Renal cortical epithelial cell (primary cell): ENCODE measurements at regions not wholly inside any gene's neighbourhood (a gene's known extent, or its start where the extent isn't known, plus 50 kb on each side); places are given as distances from the start of the nearest gene placed in this dataset.
"Not testable (repeated sequence)": the region's sequence is repeated elsewhere in the genome, so short reads cannot be mapped to it uniquely, and the experiment has no call there.

Source experiments
- DNase-seq: peaks from one replicate; pipeline ENCODE4 v3.0.0-alpha.2; 2011; ENCODE audit warnings: low read depth

DNA sequence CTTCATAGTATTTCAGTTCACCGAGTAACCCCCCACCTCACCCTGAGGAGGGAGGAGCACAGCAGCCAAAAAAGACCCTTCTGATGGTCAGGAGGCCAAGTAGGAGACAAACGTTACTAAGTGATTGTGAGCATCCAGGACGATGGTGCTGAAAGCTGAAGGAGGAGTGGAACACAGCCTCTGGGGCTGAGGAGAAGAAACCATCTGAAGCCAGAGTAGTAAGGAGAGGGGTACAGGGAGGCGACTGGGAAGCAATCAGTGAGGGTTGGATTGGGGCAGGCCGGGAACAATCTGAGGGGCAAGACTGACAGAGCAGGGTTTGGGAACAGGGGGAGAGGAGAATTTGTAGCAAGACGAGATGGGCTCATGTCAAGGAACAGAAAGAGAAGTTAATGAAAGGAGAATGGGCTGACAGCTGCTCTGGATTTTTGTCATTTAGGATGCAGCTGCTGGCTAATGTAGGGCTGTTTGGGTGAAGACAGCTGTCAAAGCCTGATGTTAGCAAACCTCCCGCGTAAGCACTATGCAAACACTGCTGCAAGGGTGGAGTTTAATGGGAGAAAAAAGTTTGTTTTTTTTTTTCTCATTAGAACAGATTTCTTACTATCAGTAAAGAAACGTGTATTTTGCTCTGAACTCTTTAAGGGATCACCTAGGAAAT, 622.2 kb downstream of the EDEM1 start:
- no peak for DNase-seq

DNA sequence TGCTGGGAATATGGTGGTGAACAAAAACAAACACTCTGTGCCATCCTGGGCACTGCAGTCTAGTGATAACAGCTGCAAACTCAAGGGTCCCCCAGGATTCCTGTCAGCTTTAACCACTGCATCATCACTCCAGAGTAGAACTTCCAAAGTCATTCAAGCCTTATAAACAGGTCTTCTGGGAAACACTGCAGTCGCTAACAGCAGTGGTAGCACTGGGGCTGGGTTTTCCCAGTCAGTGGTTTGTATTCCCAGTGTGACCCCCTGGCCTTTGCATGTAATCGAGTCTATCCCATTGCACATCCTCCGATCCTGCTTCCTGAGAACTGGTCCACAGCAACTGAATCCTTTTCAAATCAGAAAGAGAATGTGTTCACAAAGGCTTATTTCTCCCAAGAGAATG, 623.5 kb downstream of the EDEM1 start:
- DNase-seq, result no peak

- DNase-seq, result no peak
Measured at GRCh38 chr3:5813521-5813920, 626.0 kb downstream of the EDEM1 start.

DNA sequence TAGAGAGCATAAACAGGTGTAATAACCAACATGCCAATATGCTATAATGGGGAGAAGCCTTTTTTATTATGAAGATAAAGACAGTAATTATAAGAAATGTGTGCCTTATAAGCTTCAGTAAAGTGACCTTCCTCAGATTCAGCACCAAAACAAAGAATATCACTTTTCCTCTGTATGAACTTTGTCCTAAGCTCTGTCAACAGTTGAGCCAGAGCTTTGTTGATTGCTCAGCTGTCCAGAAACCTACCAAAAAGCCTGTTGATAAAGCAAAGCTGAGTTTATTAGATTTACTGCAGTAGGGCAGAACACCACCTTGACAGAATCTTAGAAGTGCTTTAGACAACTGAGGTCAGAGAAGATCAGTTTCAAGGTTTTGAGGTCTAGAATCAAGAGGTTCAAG, 635.3 kb downstream of the EDEM1 start:
- no peak for DNase-seq

GRCh38 chr3:5826467-5826866, 639.0 kb downstream of the EDEM1 start:
- no peak for DNase-seq

GRCh38 chr3:5828251-5828650, 640.7 kb downstream of the EDEM1 start:
- DNase-seq, result no peak

GRCh38 chr3:5840056-5840455, 652.5 kb downstream of the EDEM1 start:
- DNase-seq, result peak; percentile 58

GRCh38 chr3:5841599-5841998, 654.1 kb downstream of the EDEM1 start:
- DNase-seq, result no peak

- no peak for DNase-seq
Measured at GRCh38 chr3:5846261-5846660, 658.8 kb downstream of the EDEM1 start.

GRCh38 chr3:5861151-5861550, 673.6 kb downstream of the EDEM1 start:
- no peak for DNase-seq

DNA sequence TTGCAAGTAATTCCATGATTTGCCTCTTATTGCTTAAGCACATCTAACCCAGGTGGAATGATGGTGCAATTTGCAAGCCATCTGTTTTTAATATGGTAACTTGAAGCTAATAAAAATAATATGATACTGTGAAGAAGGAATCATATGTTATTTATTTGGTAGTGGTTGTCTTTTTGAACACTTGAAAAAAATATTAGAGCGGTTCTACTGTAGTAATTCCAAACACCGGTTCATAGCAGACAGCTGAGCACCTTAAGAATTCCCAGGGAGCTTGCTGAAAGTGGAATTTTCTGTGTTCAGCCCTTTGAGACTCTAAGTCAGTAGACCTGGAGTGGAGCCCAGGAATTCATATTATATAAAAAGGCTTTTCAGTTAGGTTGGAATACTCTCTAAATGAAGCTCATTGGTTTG, 687.4 kb downstream of the EDEM1 start:
- no peak for DNase-seq

DNA sequence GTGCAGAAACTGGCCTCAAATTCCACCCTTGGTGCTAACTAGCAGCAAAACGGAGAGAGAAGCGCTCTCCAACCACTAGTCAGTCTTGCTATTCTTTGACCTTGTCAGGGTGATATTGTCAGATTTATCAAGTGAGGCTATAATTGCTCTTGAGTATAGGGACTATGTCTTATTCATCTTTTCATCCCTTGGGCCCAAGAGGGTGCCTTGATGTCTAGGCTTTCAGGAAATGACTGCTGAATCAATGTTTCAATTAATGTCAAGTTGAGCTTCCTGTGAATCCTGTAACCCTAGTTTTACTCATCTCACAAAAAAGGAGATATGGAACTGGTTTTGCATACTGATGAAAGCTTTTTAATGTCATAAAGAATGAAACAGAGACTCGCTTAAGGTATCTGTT, 701.3 kb downstream of the EDEM1 start:
- DNase-seq, result no peak

DNA sequence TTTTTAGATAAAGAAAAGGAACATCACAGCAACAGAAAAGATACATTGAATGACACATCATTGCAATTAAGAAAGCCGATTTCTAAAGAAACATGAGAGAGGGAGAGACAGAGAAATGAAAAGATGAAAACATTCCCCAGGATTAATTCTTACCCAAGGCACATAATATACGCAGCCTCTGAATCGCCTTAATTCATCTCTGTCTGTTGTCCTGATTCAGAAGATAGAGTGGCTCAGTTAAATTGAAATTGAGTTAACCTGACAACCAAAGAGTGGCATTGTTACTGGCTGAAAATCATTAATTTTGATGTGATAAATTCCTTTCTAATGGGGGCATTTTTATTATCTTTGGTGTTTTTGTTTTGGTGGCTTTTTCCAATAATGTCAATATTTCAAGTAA, 701.9 kb downstream of the EDEM1 start:
- no peak for DNase-seq

GRCh38 chr3:5891711-5892110, 704.2 kb downstream of the EDEM1 start:
- DNase-seq, result no peak

- DNase-seq, result no peak
Measured at GRCh38 chr3:5898106-5898505, 710.6 kb downstream of the EDEM1 start.

- no peak for DNase-seq
Measured at GRCh38 chr3:5899014-5899761, 711.7 kb downstream of the EDEM1 start.

DNA sequence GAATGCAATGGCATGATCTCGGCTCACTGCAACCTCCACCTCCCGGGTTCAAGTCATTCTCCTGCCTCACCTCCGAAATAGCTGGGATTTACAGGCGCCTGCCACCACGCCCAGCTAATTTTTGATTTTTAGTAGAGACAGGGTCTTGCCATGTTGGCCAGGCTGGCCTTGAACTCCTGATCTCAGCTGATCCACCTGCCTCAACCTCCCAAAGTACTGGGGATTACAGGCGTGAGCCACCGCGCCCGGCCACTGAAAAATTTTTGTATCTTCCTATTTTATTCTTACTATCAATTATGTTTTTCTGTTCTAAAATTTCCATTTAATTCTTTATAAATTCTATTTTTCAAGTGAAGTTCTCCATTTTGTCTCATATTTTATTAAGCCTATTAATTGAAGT, 730.4 kb downstream of the EDEM1 start:
- DNase-seq, result no peak

- DNase-seq, result no peak
Measured at GRCh38 chr3:5918626-5919025, 731.1 kb downstream of the EDEM1 start.

DNA sequence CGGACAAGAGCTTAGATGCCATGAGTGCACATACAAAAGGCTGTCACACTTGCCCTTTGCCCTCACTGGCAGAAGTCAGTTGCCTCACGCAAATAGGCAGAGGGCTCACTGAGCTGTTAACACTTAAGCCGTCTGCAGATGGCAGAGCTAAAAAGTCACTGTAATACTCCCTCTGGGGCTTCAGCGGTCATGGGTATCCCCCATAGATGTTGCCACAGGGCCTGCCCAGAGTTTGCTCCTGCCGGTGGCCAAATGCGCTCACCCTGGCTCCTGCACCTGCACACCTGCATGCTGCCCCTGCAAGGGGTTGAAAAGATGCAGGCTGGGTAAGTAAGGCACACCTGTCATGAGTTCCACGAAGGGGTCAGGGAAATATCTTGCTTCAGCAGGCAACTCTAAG, 741.5 kb downstream of the EDEM1 start:
- DNase-seq, result no peak

- not testable (repeated sequence) for DNase-seq
Measured at GRCh38 chr3:5944061-5944460, 756.6 kb downstream of the EDEM1 start.

DNA sequence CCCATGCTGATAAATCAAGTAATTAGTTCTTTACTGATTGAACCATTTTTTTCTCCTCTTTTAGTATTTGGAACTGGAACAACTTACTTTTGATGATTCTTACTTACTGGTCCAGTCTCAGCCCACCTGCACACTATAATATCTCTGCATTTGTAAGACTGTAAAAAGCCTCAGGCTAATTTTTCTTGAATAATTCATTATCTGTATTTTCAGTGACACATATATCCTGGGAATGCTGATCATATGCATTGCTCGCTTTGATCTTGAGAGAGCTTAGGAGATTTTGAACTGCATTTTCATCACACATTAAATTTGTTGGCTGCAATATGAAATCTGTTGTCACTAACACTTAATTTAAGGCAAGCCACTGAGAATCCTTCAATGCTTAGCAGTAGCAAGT, 760.6 kb downstream of the EDEM1 start:
- DNase-seq, result no peak

GRCh38 chr3:5951026-5951425, 763.5 kb downstream of the EDEM1 start:
- no peak for DNase-seq

DNA sequence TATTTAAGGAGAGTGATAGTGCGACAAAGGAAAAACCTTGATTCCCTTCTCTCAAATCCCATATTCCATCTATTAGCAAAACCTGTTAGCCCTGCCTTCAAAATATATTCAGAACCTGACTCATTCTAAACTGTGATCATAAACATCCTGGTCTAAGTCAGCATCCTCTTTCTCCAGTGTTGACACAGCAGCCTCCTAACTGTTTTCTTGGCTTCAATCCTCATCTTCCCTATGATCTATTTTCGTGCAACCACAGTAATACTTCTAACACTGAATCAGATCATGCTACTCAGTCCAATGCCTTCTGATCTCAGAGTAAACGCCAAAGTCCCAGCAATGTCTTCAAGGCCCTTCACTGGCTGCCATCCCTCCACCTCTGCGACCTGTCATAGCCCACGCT, 785.1 kb downstream of the EDEM1 start:
- DNase-seq, result no peak
